ENCODE measurements at regions not wholly inside any gene's neighbourhood (a gene's known extent, or its start where the extent isn't known, plus 50 kb on each side); places are given as distances from the start of the nearest gene placed in this dataset.

DNA sequence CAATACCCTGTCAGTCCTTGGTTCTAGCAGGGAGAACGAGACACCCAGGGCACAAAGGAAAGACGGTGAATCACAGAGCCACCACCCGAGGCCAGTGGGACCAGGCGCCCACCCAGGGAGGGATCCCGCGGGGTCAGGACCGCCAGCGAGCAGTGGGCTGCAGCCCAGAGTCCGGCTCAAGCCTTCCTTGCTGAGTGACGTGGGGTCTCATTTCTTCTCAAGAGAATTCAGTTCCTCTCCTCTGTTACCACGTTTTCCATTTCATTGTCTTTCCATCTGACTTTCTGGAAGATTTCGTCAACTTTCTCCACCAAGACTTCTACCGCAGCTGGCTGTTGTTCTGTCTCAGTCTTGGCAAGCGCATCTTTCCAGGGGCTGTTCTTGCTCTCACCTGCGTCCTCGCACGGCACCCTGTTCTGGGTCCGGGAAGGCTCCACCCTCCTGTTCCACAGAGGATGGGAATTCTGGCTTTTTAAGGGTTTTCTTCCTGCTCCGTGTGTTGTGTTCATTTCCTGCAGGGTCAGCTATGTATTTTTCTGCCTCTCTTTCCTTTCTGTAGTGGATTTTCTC, 248.6 kb downstream of the NDUFA10 start:
- DNase-seq, result no peak

DNA sequence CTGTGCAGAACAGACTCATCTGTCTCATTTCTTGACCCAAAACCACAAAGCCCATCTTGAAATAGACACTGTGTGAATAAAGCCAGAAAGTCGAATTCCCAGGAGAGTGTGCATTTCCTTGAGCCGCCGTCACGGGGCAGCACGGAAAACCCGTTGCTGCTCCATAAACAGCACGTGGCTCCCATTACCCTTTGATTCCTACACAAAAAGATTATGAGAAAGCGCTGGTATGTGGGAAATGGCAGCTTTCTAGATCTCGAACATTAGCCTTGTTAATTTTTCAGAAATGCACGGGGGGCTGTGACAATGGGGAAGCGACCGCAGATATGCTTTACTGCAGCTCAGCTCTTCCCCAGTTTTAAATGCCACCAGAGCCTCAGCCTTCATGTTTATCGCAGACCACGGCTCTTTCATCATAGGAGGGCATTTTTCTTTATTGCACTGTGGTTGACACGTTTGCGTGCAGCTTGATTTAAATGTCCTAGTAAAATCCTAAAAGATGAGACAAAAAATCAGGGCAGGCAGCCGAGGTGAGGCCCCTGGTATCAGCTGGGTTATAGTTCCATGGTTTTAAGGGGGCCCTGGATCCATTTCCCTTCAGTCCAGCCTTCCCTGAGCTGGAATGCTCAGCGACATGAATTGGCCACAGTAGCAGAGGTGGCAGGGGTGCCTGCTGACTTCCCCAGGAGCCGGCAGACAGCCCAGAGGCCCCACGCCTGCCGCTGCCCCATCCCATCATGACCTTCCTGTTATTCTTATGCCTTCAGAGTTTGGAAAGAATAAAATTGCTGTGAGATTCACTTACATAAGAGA, 249.3 kb downstream of the NDUFA10 start:
- DNase-seq, result no peak

DNA sequence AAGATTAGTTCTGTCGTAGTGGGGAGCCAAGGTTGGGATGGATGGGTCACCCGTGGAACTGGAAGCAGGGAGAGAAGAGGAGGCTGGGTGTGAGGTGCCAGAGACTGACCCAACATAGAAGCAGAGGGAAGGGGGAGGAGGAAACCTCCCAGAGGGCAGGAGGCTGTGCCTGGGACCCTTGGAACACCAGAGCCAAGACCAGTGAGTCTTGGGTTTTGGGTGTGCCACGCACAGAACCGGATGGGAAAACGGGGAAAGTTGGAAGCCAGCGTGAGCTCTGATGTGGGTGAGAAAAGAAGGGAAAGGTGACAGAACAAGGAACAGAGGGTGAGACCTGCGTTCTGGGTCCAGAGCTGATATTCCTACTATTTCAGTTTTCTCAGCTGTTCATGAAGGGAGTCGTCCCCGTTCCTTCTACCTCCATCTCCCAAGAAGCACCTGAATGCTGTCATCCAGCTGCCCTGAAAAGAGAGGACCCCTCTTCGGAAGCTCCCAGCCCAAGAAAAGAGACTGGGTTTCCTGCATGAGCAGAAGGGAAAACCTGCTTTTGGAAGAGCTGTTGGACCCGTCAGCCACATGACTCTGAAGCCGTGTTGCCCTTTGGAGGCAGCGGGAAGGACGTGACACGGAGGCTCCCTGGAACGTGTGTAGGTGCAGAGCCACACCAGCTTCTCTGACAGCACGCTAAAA, 250.1 kb downstream of the NDUFA10 start:
- DNase-seq, result no peak

DNA sequence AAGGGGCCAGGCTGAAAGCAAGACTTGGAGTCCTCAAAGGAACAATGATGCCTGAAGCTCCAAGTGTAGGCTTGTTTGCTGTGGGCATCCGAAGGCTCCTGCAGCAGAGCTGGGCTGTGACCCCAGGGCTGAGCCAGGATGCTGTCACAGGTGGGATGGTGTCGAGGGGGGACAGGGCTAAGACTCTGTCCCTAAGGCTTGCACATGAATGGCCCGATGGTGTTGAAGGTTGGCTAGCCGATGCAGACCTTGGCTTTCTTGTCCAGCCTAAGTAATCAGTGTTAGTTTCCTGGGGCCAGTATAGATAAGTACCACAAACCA, 251.0 kb downstream of the NDUFA10 start:
- no peak for DNase-seq

DNA sequence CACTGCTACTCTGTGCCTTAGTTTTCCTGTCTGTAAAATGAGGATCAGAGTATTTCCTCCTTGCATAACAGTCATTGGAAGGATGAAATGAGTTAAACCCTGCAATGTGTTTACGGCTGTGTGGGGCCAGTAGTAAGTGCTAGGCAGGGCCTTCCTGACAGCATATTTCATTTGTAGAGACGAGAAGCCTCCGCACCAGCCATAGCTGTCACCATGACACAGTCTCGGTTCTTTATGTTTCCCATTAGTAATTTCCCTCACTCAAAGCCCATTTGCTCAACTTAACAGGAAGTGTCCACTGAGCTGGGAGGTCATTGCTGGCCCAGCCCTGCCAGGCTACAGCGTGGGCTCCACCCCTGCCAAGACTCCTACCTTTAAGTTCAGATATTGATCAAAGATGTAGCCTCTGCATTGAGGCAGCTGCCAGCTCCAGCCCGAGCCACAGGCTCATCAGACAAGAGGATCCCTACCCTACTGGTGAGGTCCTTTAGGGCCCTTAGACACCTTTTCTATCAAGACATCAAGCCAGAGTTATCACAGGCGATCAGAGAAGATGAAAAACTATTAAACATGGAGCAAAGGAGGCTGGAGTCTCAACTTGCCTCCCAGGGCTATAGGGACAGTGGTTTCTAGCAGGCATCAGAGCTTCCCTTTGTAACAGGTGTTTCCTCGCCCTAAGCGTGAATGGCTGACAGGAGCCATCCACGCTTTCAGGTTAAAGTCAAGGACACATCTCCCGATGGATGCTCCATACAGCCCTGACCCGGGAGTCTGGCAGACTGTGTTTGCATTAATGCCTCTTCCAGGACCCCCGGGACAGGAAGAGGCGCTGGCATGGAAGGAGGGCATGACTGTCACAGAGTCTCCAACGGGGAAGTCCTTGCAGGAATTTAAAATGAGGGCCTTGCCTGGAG, 251.7 kb downstream of the NDUFA10 start:
- no peak for DNase-seq

DNA sequence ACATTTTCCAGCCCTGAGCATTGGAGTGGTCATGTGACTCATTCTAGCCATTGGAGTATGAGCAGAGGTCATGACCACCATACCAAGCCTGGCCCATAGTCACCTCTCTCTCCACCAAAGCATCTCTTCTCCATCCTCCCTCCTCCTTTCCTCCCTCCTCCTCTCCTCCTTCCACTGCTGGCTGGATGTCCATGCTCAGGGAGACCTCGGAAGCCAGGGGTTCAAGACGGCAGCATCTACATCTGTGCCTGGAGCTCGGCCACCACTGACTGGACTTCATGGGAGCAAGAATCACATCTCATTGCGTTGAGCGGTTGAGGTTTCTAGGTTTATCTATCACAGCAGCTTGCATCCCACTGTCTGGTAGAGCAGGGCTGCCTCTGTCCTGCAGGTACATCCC, 252.4 kb downstream of the NDUFA10 start:
- no peak for DNase-seq

DNA sequence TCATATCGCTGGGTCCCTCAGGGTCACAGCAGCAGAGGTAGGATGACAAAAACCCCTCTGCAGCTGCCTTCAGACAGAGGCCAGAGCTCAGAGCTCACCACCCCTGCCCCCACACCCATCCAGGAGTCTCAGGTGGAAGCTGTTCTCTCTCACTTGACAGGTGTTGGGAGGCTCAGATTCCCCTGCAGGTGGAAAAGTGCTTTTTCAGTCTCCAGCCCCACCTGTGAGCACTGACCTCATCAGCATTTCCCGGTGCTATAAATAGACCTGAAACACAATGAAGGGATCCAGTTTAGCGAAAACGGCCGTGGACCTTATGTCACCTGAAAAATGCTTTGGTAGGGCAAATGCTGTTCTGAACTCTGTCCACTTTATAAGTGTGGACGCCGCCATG, 254.9 kb downstream of the NDUFA10 start:
- no peak for DNase-seq

DNA sequence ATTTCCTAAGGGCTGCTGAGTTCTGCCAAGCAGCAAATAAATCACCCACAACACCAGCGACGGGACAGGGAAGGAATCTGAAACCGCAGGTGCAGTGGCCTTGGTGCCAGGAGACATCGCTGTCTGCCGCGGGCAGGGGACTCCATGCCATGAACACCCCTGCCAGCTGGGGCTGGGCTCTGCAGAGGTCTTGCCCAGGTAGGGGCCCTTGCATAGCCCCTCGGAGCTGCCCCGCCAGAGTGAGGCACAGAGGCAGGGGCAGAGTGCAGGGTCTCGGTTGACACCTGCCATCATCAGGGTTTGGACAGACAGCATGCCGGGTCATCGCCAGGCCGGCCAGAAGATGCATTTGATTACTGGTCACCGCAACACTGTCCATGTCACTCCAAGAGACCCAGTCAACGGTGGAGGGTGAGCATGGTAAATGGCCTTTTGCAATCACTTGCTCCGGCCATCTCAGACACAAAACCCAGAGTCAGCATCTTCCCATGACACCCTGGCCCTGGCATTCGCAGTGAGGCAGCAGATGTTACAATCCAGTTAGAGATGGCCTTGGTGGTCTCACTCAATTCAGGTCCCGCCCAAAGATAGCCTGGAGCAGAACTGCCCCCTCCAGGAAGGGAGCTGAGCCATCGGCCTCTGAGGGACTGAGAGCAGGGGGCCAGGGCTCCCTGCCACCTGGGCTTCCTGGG, 255.4 kb downstream of the NDUFA10 start:
- DNase-seq, result no peak

DNA sequence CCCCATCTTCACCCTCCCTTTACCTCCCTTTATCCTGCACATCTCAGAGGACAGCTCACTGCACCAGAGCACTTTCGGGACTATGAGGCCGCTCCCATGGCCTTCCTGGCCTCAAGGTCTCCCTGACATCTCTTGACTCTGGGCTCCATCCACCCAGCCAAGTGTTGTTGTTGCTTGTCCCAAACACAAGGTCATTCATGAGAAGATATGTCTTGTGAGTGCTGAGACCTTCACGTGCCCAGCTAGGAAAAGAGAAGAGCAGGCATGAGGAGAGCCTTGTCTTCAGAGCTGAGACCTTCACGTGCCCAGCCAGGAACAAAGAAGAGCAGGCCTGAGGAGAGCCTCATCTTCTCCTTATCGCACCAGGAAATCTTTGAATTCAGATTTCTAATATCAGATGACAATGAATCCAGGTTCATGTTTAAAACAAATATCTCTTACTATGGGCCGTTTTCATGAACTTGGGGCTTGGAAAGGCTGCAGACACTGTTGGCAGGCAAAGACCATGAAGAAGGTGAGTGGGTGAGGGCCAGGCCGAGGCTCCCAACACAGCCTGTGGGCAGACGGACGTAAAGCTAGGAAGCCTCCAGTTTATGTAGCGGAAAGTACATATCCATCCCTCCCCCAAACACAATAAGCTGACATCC, 256.1 kb downstream of the NDUFA10 start:
- DNase-seq, result no peak

DNA sequence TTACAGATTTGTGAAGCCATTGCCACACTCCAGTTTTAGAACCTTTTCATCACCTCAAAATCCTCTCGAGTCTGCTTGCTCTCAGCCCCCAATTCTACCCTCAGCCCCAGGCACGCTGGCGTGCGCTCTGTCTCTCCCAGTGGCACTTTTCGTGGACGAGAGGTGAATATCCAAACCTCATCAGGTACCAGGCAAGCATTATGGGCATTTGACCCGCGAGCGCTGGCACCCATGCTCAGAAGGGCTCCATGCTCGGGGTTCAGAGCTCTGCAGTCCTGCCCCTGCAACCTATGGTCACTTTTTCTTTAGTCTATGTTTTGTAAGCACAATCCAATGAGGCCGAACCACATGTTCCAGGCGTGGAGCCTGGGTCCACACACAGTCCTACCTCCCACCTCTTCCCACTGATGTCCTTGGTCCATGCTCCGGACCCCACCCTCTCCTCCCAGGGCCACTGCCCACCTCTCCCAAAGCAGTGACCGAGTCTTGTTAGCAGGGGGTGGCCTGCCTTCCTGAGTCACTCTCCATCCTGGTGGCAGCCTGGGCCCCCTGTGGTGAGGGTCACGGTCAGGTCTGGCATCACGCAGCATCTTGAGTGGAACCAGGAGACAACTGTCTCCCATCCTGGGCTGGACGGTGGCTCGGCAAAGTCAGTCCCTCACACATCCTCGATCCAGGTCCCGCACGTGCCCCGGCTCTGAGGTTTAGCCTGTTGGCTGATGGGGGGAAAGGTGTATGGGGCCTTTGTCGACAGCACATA, 256.9 kb downstream of the NDUFA10 start:
- DNase-seq, result no peak

DNA sequence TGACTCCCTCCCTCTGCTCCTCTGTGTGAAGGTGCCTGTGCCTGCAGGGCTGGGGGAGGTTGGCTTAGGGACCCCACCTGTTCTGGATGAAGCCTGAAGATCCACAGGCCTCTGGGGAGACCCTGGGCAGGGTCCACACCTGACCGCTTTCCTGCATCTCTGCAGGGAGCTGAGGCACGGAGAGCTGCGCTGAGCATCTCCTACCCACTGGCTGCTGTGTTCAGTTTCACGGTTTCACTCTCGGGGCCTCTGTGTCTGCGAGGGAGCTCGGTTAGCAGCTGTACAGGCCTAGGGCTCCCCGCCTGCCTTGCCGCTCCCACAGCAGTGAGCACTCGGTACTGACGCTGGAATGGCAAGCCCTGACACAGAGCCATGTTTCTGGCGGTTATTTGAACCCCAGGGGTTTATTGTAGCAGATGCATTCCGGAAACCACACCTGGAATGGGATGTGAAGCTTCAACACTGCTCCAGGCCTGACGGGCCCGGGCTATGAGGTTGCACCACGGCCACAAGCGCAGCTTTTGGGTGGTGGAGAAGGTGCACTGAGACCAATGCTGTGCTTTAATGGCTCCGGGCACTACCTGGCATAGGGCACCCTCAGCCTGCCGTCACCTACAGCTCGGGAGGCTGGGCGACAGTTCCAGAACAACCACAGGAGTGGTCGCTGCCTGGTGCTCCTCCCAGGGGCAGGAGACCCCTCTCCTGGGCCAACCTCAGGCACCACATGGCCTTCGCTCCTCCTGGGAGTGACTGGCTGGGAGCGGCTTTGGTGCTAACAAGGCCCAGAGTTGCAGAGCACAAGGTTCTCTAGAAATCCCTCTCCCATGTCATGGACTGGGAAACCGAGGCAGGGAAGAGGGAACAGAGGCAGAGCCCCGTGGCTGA, 257.9 kb downstream of the NDUFA10 start:
- DNase-seq, result no peak

DNA sequence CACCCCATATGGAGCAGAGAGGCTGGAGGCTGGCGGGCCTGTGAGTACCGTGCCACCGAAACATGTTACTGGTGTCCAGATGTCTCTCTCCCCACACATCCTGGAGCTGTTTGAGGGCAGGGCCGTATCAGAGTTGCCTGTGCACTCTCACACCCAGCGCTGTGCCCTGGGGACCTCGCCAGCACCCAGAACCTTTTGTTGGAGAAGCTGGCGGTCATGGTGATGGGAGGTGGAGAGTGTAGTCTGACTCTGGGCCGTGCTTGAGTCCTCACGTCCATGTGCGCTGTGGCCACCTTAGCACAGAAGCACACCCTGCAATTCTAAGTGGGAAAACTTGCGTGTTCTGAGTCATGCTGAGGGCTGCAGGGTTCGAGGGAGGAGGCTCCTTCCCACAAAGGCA, 259.2 kb downstream of the NDUFA10 start:
- no peak for DNase-seq

DNA sequence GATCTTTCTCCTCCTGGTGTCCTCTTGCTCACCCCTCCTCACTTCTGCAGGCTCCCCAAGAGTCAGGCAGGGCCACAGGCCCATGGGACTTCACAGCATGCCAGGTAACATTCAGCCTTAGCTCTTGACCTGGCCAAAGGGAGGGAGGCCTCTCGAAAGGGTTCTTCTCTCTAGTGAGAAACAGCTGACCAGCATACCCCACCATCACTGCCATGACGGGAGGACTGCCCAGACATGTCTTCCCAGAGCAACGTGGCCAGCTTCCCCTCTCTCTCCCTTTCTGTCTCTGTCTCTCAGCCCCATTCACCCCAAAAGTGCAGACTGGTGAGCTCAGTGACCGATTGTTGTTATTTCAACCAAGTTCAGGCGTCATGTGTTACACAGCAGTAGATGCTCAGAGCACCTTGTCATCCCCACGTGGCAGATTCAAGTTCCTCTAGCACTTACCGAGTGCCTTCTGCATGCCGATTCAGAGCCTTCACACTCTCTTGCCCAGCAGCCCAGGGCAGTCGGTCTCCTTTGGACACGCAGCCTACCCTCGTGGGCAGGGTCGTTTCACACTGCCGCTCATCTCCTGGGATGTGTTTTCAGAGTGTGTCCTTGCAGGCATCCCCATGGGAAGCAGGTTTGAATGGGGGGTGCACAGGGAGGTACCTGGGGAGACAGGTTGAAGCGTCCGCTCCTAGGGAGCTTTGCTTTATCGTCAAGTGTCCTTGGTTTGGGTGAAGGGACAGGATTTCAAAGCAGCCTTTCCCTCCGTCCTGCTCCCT, 259.9 kb downstream of the NDUFA10 start:
- DNase-seq, result no peak

DNA sequence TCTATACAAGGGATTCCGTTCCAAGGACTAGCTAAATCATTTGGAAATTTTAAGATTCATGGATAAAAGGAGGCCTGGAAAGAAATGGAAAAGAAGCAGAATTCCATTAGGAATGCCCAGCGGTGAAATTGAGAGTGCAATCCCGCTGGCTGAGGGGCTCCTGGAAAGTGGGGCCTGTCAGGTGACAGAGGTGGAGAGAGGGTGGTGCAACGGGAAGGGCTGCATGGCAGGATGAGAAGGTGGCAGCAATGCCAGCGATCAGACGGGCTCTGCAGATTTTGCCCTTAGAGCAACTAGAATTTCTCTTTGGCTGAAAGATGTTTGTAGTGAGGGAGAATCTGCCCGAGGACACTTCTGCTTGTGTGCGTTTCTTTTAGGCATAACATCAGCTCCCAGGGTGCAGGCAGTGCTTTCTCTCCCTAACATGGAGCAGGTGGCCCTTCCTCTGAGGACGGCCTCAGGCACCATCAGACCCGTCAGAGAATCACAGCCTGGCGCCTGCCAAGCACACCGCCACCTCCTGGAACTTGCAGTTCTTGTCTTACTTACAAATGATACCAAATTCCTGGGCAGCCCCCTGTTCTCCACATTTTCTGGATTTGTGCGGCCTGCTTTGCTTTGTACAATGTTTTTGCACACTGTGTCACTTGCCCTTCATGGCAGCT, 261.6 kb downstream of the NDUFA10 start:
- no peak for DNase-seq

DNA sequence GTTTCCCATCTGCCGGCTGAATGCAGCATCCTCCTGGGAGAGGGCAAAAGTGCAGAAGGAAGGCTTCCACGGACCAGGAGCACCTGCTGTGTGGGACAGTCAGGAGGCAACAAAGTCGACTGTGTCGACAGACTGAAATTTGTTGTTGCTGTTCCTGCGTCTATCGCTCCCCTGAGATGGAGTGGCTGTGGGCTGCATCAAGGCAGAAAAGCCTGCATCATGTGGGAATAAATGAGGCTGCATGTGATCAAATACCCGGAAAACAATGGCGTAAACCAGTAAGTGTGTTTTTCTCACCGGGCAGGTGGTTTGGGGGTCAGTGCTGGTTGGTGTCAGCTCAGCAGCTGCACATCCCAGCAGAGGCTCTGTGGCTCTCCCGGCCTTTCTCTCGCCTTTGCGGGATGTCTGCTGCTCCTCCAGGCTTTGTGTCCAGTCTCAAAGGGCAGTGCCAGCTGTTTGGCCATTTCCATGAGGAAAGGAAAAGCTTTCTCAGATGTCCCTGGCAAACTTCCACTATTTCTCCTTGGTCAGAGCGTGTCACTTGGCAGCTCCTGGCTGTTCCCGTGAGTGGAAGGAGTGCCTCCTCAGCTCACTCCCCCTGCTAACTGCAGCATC, 262.4 kb downstream of the NDUFA10 start:
- no peak for DNase-seq

DNA sequence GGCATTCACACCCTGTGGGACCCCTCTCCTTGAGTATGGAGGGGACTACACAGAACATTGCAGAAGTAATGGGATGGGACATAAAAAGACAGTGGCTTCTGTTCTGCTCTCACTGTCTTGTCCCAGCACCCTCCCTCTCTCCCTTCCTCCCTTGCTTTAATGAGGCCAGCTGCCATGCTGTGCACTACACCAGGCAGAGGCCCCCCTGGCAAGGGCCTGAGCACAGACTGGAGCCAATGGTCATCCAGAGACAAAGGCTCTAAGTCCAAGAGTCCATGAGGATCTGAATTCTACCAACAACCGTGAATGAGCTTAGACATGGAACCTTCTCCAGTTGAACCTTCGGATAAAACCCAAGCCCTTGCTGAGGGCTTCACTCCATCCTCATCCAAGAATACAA, 263.0 kb downstream of the NDUFA10 start:
- DNase-seq, result no peak

DNA sequence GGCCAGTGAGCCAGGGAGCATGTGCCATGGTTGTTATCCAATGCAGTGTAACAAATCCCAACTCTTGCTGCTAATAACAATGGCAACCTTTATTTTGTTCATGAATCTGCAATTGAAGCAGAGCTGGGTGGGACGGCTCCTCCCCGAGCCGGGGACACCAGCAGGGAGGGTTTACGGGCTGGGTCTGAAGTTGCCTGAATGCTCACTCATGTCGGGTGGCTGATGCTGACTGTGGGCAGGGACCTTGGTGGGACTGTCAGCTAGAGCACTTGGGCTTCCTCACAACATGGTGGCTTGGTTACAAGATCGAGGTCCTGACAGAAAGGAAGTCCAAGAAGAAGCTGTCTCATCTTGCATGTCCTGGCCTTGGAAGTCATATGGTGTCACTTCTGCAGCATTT, 264.5 kb downstream of the NDUFA10 start:
- DNase-seq, result no peak

DNA sequence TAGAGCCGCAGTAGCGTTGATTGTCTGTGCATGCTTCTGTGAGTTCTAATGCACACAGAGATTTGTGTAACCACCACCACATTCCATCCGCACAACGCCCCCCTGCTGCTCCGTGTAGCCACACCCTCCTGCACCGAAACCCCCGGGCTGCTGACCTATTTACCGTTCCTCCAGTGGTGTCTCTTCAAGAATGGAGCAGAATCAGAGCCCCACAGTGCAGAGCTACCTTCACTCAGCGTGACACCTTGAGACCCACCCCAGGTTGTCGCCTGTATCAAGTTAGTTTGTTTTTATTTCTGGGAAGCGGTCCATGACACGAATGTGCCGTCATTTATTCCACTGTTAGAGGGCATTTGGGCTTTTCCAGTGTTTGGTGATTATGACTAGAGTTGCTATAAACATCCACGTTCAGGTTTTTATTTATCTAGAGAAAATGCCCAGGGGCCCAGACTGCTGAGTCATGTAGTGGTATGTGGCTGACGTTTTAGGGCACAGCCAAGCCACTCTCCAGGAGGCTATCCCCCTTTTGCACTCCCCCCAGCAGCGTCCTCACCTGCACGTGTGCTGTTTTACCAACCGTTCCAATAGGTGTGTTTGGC, 266.8 kb downstream of the NDUFA10 start:
- peak; percentile 20 for DNase-seq
